ENCODE measurements at regions not wholly inside any gene's neighbourhood (a gene's known extent, or its start where the extent isn't known, plus 50 kb on each side); places are given as distances from the start of the nearest gene placed in this dataset.
"Not testable (repeated sequence)": the region's sequence is repeated elsewhere in the genome, so short reads cannot be mapped to it uniquely, and the experiment has no call there.

DNA sequence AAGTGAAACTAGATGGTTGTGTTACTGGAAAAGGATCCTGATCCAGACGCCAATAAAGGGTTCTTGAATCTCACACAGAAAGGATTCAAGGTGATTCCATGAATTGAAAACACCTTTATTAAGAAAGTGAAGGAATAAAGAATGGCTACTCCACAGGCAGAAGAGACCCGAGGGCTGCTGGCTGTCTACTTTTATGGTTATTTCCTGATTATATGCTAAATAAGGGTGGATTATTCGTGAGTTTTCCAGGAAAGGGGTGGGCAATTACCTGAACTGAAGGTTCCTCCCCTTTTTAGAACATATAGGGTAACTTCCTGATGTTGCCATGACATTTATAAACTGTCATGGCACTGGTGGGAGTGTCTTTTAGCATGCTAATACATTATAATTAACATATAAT lies 50.9 kb upstream of the WARS2 start:
- ATAC-seq, result no peak

DNA sequence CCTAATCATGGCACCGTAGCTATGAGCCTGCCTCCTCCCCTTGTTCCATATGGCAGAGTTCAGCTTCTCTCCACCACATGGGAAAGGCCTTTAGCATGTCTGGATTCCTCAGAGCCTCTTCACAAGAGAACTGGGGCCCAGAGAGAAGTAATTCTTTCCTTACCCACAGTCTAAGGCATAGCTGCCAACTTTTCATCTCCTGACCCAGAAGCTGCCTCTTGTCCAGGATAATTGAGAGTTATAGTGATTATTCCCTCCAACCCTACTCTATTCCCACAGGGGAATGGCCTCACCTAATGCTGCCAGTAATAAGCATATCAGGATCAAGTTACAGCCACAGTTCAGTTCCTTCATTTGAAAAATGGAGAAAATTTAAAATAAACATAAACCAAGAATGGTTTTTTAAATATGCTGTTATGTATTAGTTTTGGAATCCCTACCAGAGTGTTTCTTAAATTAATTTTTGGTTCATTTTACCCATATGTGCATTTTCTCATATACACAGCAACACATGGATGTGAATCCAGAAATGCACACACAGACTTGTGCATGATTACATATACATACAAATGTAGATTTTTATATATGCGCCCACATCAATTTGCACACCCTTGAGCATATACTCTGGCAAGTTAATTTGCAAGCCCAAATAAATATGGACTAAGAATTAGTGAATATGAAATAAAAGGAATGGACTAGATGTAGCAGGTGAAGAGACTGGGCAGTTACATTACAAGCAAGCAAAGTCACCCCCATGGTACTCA lies 63.9 kb upstream of the WARS2 start:
- ATAC-seq, result no peak

DNA sequence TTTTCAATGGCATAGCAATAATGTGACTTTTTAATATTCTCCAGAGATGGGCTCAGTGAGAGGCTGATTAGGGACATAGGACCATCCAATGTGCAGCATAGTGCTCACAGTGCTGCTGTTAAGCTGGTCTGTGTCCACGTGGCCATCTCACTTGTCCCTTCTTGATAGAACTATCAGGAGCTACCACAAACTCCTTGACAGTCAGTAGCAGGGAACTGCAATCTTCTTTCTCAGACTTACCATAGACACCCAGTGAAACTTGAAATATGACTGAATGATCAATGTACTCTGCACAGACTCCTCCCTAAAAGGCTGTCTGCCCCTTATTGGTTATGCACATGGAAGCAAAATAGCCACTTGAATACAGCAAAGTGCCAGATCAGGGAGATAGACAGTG lies 64.5 kb upstream of the WARS2 start:
- ATAC-seq, result no peak

DNA sequence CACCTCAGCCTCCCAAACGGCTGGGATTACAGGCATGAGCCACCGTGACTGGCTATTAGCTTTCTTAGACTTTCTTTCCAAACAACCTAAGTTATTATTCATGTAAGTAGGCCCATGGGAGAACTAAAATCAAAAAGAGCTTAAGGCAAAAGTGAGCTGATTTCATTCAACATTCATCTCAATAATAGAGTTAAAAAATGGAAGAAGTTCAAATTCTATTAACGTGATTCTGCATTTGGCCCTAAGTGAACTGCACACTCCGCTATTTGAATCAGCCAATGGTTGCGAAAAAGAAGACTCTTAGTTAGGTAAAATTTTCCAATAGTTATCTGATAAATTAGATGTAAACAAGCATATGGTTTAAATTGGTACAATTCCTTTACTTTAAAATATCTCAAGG lies 68.6 kb upstream of the WARS2 start:
- no peak for ATAC-seq

DNA sequence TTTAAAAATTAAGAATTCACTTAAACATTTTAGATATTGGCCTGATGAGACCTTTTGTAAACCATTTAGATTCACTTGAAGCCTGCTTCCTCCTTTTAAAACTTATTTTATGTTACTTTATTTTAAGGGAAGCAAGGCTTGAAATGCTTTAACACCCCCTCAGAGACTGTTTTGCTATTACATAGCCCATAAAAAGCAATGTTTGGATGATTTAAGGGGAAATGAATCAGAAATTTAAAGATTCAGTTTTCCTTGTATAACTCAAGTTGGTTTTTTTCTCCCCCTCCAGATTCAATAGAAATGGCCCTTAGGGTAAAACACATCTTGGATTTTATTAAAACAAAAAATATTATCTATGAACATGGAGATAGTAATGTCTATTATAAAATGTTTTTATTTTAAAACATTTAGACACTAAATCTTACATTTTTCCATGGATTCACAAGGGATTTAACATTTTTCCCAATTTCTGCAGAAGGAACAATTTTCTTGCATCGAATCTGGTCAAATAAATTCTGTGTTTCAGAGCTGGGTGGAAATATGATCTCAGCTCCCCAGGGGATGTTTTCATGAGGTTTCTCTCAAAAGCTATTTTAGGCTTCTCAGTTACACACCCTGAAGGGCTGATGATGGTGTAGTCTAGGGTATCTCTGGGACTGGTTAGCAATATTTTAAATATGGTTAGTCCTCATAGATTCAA lies 69.3 kb upstream of the WARS2 start:
- ATAC-seq, result no peak

DNA sequence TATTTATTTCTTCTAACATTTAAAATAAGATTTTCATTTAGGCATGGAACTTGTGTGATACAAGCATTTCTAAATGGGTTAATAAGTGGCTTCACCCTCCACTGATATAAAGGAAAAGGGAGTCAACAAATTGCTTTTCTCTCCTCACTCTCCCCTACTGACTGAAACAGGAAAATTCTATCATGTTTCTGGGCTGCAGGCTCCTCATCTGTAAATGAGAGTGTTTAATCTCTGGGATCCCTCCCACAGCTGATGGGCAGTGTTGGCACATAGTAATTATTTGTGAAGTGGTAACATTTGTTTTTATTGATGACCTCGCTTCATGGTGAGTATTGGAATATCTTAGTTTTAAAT lies 69.8 kb upstream of the WARS2 start:
- no peak for ATAC-seq

DNA sequence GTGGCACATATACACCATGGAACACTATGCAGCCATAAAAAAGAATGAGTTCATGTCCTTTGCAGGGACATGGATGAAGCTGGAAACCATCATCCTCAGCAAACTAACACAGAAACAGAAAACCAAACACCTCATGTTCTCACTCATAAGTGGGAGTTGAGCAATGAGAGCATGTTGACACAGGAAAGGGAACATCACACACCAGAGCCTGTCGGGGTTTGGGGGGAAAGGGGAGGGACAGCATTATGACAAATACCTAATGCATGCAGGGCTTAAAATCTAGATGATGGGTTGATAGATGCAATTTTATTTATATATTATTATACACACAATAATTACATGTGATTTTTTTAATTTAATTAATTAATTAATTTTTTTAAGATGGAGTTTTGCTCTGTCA lies 72.8 kb upstream of the WARS2 start:
- not testable (repeated sequence) for ATAC-seq

DNA sequence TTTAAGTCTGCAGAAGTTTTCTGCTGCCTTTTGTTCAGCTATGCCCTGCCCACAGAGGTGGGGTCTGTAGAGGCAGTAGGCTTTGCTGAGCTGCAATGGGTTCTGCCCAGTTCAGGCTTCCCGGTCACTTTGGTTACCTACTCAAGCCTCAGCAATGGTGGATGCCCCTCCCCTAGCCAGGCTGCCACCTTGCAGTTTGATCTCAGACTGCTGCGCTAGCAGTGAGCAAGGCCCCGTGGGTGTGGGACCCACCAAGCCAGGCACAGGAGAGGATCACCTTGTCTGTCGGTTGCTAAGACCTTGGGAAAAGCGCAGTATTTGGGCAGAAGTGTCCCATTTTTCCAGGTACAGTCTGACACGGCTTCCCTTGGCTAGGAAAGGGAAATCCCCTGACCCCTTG lies 74.5 kb upstream of the WARS2 start:
- not testable (repeated sequence) for ATAC-seq

DNA sequence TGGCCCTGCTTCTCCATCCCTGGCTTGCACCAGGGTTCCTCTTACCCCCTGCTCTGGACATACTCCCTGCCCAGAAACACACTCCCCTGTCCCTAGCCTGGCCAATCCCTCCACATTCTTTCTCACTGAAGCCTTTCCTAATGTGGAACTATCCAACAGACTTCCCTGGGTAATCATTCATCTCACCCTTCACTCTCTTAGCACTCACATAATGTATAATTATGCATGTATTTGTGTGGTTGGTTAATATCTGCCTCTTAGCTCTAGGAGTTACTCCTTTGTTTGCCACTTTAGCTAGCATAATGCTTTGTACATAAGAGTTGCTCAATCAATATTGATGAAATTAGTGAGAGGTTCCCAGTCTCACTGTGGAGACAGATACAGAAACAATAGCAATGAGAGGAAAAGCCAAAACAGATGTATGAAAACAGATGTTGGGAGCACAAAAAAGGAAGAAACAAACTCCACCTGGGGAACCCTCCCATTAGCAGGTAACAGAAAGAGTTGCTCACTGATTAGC lies 76.9 kb upstream of the WARS2 start:
- no peak for ATAC-seq

DNA sequence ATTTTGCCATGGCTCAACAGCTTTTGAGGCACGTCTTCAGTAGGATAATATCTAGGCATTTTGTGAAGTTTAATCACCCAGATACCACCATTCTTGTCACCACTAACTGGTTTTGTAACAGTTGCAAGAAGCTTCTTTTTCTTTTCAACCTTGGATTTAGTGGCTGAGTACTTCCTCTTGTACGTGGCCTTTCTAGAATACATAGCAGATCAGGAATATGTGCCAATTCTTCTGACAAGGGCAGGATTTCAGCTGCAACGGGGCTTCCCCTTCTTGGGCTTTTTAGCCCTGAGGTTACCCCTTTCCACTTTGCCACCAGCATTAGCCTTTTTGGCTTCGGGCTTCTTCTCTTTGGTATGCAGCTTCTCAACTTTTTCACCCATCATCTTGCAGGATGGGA lies 79.3 kb upstream of the WARS2 start:
- ATAC-seq, result no peak

DNA sequence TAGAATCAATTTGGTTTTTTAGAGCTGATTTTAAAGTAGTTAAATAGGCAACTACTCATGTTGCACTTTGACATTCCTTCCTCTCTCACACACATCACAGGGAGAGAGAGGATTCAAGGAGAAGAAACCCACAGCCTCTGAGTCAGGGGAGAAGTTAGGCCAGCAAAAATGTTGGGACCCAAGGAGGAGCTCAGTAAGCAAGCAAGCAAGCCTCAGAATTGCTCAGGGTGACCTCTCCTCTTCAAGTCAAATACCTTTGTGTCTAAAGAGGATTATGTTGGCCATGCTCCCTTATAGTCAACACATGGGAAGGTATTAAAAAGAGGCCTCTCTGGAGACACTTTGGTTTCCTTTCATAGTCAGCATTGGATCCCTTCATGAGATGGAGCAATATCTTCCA lies 80.5 kb upstream of the WARS2 start:
- ATAC-seq, result no peak

DNA sequence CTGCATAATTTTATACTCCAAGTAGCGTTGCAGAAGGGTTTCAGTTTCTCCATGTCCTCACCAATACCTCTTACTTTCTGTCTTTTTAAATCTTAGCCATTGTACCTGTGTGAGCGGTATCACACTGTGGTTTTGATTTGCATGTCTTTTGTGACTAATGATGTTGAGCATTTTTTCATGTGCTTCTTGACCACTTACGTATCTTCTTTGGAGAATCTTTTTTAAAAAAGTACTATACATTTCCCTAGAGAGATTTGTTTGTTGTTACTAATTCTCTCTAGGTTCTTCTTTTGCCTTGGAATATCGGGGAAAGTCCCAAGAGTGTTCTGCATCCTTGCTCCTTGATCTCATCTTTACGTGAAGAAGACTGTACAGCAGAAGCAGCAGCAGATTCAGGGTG lies 81.8 kb upstream of the WARS2 start:
- no peak for ATAC-seq

DNA sequence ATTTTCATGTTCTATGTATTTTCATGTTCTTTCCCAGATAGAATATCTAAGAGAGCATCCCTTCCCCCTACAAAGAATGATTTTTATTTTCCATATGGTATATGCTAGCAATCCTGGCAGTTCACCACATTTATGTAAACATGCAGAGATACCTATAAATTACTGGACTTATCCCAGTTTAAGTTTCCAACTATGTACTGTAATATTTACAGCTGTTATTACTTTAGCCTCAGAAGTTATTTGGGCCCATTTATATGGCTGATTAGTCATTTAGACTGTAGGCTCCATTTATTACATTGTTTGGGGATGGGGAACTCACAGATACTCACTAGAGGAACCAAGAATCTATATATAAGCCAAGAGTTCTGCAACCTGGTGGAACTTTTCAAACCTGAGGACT lies 84.8 kb upstream of the WARS2 start:
- no peak for ATAC-seq

DNA sequence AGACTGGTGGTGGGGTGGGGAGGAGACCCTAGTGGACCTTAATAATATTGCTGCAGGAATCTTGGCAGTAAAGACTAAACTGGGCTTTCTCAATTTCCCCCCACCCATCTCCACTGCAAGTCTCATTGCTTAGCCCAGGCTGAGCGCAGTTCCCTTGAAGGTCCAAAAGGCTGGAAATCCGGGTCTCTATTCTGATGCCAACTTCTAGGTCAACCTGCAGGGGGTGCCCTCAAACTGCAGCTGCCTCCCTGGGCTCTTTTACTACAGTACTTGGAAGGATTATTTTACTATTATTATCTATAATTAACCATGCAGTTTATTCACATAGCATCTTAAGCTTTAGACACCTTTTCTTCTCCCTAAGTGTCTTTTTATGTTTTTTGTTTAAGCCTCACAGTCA lies 85.4 kb upstream of the WARS2 start:
- no peak for ATAC-seq

DNA sequence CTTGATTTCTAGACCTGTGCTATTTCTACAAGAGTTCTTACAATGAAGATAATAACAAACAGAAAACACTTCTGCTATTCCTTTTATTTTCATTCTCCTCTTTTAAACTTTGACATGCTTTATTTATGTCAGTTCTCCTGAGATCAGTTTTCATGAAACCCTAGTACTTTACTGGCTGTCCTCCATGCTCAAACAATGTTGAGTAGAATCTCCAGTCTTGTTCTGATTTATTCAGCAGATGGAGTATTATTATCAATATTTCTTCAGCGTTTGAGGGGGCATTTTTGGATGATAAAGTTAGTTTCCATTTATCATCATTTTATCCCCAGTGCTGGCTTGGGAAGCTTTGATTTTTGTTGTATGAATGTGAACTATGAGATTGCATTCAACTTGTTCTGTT lies 85.9 kb upstream of the WARS2 start:
- ATAC-seq, result no peak

DNA sequence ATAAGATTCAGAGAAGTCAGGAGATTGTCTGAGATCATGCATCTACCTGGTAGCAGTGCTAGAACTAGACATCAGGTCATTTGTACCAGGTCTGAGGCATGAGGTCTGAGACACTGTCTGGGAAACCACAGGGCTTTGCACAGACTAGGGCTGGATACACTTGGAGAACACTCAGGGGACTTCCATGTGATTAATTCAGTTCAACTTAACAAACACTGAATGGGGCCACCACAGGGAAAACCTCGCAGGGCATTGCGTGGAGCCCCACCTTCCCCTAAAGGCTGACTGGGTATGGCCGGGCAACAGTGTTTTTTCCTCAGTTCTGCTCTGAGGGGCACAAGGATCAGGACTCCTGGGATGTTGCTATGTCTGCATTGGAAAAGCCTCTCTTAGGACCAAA lies 86.5 kb upstream of the WARS2 start:
- ATAC-seq, result no peak

DNA sequence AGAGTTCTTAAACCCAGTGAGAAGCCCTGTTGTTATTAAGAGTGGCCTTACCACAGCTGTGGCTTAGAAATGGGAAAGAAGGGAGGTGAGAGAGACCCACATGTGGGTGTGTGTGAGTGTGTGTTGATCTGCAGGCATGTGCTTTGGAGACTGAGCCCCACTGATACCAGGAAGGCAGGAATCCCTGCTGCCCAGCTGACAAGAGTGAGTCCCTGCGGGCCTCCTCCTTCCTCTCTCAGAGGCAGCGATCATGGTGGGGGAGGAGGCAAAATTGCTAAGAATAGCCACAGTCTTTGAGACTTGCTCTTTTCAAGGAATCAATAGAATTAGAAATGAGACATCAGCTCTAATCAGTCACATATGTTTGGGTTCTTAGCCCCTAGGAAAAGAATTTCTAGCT lies 87.0 kb upstream of the WARS2 start:
- ATAC-seq, result no peak

DNA sequence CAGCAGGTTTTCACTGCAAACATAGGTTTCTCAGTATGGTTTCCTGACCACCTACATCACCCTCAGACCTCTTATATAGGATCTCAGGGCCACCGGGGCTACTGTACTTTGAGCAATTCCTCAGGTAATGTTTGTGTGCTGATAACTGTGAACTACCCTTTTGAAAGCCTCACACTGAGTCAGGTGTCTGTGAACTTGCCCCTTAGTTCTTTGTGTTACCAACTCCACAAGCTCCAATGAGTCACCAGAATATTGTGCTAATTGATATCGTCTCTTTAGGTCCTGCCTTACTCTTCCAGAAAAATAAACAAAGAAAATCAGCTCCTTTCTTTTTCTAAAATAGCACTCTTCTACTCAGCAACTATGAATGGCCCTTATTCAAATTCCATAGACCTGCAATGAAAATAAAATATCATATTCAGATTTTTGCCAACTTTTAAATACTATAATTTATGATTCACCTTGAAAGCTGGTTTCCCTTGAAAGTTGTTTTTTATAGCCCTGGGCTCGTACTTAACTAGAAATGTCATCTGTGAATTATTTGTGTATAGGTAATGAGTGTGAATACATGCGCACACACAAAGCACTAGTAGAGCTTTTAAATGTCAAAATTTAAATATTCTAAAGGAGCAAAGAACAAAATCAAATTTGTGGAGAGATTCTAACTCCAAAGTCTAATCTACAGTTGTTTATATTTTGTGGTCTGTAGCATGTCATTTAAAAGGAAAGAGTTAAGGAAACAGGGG lies 88.1 kb upstream of the WARS2 start:
- no peak for ATAC-seq

DNA sequence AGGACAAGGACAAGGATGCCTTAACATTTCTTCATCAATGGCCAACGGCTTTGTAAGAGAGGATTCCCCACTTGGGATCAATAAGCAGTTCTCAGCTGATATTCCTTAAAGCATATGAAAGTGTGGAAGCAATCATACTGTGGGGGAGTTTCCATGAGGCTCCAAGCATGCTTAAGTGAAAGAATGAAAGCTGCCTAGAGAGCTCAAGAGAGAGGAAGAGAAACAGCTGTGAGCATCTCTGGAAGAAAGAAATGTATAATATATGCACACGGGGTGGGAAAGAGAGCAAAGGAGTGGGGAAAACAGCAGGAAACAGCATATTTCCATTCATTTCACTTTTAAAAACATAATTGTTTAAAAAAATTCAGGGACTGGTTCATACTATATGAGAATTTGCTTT lies 94.7 kb upstream of the WARS2 start:
- no peak for ATAC-seq

DNA sequence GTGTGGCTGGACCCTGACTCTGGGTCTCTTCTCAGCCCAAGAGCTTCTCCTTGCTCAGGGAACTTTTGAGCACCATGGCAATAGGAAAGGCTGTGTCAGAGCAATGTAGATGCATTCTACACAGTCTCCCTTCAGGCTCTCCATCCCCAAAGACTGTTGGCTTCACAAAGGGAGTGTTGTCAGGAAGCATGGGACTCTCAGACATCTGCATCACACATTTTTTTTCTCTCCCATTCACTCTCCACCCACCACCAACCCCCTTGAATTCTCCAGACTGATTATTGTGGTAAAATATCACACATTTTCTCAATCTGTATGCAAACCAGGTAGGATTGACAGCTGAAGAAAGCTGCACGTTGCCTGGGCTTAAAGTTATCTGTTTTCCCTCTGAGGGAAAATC lies 105.4 kb upstream of the WARS2 start:
- no peak for ATAC-seq

DNA sequence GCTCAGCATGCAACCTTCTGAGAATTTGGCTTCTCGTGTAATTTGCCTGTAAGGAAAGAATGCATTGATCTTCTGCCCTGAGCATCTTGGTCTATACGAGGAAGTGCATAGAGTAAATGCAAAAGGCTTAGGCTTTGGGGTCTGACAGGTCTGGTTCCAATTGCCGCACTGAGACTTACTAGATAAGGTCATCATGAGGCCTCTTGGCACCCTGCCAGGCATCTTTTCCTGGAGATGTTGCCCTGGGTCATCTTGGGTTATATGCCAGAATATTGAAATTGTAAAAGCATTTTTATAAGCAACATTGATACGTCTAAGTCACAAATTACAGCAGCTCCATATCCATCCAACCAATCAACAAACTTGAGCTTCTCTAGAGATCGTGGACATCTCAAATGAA lies 108.8 kb upstream of the WARS2 start:
- ATAC-seq, result no peak

DNA sequence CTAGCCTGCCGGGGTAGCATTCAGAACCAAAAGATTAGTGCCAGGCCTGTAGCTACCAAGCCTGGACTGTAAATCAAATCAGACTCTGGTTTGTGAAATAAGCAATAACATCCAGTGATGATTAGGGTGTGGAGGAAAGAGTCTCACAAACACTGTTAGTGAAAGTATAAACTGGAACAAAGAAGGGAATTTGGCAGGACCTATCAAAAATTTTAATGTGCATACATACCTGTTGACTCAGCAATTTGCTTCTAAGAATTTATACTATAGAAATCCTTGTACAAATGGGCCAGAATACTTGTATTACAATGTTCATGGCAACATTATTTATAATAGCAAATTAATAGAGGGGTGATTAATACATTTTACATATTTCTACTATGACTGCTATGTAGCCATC lies 109.8 kb upstream of the WARS2 start:
- ATAC-seq, result no peak

DNA sequence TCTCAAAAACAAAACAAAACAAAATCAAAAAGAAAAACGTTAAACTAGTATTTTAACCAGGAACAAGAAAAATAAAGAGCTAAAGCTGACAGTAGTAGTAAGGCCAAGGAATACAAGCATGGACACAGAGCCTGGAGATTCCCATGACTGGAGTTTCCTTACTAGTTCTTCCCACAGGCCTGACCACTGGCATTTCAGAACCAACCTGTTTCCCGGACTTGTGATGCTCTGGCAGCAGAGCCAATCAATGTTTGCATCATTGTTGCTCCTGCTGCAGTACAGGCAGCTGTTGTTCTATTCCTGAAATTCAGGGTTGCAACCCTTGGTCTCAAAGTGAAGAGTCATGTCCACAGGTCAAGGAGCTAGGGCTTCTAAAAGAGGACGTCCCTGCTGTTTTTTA lies 111.3 kb upstream of the WARS2 start:
- no peak for ATAC-seq

DNA sequence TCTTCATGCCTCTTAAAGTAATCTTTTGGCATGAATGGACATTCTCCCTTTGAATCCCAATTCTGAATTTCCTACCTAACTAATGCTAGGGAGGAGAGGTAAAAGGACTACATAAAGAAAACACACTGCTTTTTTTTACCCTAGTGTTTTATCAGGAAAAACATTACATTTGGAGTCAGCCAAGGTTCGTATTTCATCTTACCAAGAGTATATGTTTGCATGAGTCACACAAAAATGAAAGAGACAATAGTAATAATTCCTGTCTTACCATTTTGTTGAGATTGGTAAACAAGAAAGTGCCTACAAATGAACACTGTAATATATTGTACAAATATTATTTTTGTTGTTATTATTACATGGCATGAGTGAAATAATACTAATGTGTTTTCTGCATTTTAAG lies 112.9 kb upstream of the WARS2 start:
- no peak for ATAC-seq
